Muscle of leg (tissue), 3 donors: ENCODE measurements at regions not wholly inside any gene's neighbourhood (a gene's known extent, or its start where the extent isn't known, plus 50 kb on each side); places are given as distances from the start of the nearest gene placed in this dataset.

Experiments used
- DNase-seq: peaks from one replicate; pipeline ENCODE4 v3.0.0; 2013
- H3K27ac ChIP-seq: one replicate; pipeline ENCODE4 v1.5.1; 2013; ENCODE audit warnings: mild to moderate bottlenecking, low read length, control low read depth
- H3K27me3 ChIP-seq: one replicate; pipeline ENCODE4 v1.6.1; 2013; ENCODE audit warnings: low read length; ENCODE audit not compliant: control insufficient read depth, insufficient read depth
- H3K36me3 ChIP-seq: one replicate; pipeline ENCODE4 v1.6.1; 2013; ENCODE audit warnings: low read length; ENCODE audit not compliant: control insufficient read depth, insufficient read depth
- H3K4me1 ChIP-seq: one replicate; pipeline ENCODE4 v1.6.1; 2013; ENCODE audit warnings: low read length; ENCODE audit not compliant: control insufficient read depth, insufficient read depth
- H3K4me3 ChIP-seq: one replicate; pipeline ENCODE4 v1.5.1; 2013; ENCODE audit warnings: low read length, control low read depth
- H3K9me3 ChIP-seq: replicated peaks from 2 replicates; pipeline ENCODE4 v1.6.1; 2013; ENCODE audit warnings: low read depth, low read length; ENCODE audit not compliant: control insufficient read depth
- WGBS: methylation state at CpG from one replicate; pipeline ENCODE4 v1.1.5; 2013; ENCODE audit warnings: missing lambda C conversion rate; ENCODE audit not compliant: insufficient coverage; 5-methylcytosine and 5-hydroxymethylcytosine counted together

DNA sequence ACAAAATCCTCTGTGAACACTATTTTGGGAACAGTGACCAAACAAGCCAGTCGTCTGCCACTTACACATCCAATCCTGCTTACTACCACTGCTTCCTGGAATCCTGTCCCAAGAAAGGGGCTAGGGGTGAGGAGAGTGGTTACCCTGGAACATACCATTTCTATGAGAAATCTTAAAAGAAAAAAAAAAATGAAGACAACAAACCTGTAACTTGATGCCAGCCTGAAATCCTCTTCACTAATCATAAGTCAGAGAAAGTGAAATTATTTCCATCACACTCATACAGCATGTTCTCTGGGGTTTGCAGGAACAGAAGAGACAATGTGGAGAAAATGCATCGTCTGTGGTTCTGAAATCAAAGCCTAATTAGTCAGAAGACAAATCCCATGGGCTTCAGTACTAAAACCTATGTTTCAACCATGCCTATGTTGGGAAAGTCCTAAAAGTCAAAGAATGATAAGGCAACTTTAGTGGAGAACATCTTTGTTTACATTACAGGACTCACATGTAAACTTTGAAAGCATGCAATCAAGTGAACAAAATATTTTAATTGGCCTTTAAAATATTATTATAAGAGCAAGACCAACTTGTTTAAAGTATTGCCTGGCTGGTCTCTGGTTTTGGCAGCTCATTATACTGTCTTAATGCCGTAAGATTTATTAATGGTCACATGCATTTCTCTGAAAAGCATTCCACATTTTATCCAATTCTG lies 220.7 kb downstream of the LTN1 start:
- DNase-seq, result no peak
- Histone ChIP-seq H3K9me3 (no peaks in the 10 kb centered on the region), H3K4me3 (no peak overlapping the region), H3K4me1 (no peaks in the 10 kb centered on the region), H3K36me3 (no peaks in the 10 kb centered on the region), H3K27me3 (no peaks in the 10 kb centered on the region), H3K27ac (no peak overlapping the region)
- no CpG with 5 or more reads among the region's 3 CpGs for WGBS

DNA sequence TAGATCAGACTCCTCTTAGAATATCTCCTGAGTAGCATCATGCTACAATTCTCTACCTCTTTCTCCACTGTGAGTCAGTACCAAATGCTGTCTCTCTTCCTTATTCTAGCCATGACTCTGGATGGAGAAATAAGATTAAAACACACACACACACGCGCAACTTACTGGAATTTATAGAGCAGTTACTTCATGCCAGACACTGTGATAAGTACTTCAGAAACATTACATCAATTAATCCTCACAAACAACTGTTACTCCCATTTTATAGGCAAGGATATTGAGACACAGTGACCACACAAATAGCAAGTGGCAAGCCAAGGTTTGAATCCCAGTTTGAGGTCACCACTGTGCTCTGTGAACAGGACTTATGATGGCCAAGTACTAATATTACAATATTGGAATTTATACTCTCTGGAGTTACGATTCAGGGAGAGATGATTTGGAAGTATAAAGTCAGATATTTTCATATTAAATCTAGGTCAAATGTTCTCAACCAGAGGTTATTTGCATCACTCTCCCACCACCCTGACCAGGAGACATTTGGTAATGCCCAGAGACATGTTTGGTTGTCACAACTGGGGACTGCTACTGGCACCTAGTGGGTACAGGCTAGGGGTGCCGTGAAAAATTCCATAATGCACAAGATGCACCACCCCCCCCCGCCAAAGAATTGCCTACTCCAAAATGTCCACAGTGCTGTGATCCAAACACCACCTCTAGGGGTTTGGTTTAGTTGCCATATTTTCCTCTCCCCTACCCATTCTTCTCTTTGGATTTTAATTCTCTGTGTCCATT lies 221.6 kb downstream of the LTN1 start:
- no peak for DNase-seq
- Histone ChIP-seq H3K4me1 (no peaks in the 10 kb centered on the region), H3K27ac (no peak overlapping the region), H3K4me3 (no peak overlapping the region), H3K9me3 (no peaks in the 10 kb centered on the region), H3K27me3 (no peaks in the 10 kb centered on the region), H3K36me3 (no peaks in the 10 kb centered on the region)
- no CpG with 5 or more reads among the region's 5 CpGs for WGBS

DNA sequence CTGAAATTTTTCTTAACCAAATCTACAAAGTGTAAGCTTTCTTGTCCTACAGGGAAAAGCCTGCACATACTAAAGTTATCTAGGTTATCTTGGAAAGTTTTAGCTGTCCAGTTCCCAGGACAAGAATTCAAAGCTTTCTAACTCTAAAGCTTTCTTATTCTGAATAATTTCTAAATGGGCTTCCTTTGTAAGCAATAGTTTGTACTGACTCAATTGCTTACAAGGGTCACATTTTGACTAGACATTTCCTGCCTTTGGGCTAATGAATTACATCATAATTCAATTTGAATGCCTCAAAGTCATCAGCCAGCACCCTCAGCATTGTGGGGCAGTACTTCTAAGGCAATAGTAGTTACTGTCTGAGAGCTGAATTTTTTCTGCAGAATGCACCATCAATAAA lies 223.0 kb downstream of the LTN1 start:
- no peak overlapping the region for H3K4me3 ChIP-seq
- peaks cover 3% of the 10 kb centered on the region for H3K9me3 ChIP-seq
- H3K36me3 ChIP-seq, result no peaks in the 10 kb centered on the region
- DNase-seq, result no peak
- H3K27ac ChIP-seq, result no peak overlapping the region
- no peaks in the 10 kb centered on the region for H3K4me1 ChIP-seq
- no peaks in the 10 kb centered on the region for H3K27me3 ChIP-seq

- Histone ChIP-seq H3K27ac (no peak overlapping the region), H3K36me3 (no peaks in the 10 kb centered on the region), H3K9me3 (peaks cover 3% of the 10 kb centered on the region), H3K27me3 (no peaks in the 10 kb centered on the region), H3K4me1 (no peaks in the 10 kb centered on the region), H3K4me3 (no peak overlapping the region)
- DNase-seq, result no peak
Observed at GRCh38 chr21:28768753-28769152, 223.9 kb downstream of the LTN1 start.

DNA sequence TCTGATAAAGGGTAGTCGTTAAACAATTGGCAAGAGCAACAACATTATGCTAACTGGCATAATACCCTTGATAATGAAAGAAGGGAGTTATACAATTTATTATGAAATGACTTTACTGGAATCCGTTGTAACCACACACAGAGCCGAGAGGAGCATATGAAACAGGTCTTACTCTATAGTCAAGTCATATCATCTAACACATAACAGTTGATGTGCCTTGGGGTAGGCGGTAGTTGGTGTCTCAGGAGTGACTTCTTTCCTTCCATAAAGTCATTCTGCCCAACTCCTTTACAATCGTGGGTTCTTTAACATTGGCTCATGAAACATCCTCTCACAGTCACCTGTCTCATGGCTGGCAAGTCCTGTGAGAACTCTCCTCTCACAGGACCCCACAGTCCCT lies 225.2 kb downstream of the LTN1 start:
- H3K4me3 ChIP-seq, result no peak overlapping the region
- no peak for DNase-seq
- H3K27ac ChIP-seq, result no peak overlapping the region
- 93% methylated on average over 2 of the region's 5 CpGs for WGBS
- H3K36me3 ChIP-seq, result no peaks in the 10 kb centered on the region
- no peaks in the 10 kb centered on the region for H3K4me1 ChIP-seq
- H3K9me3 ChIP-seq, result peaks cover 3% of the 10 kb centered on the region
- no peaks in the 10 kb centered on the region for H3K27me3 ChIP-seq

DNA sequence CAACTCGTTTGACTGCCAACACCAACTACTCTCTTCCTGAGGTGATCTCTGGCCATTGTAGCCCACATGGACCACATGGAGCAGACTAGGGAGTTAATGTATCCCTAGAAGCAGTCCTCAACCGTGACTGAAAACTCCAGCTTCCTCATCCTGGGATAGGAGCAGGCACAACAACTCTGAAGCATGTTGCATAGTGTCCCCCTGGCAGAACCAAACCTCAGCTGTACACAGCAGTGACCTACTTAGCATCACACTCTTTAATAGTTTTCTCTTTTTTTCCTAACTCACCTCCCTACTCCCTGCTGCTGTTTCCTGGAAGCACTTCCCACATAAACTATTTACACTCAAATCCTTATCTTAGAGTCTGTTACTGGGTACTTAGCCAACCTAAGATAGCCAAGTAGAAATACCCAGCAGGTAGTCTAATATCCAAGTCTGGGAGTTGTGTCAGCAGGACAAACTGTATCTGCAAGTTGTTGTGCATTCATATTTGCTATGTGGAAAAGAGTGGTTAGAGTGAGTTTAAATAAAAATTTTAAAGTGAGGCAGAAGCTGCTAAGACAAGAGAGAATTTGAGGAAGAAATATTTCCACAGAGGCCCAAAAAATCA lies 228.8 kb downstream of the LTN1 start:
- H3K36me3 ChIP-seq, result no peaks in the 10 kb centered on the region
- no peaks in the 10 kb centered on the region for H3K4me1 ChIP-seq
- no peak overlapping the region for H3K27ac ChIP-seq
- no peak overlapping the region for H3K4me3 ChIP-seq
- no peaks in the 10 kb centered on the region for H3K27me3 ChIP-seq
- H3K9me3 ChIP-seq, result peaks cover 3% of the 10 kb centered on the region
- WGBS, result 22% methylated on average over 1 of the region's 2 CpGs
- DNase-seq, result no peak

GRCh38 chr21:28762357-28762735 lies 230.3 kb downstream of the LTN1 start:
- no peak for DNase-seq
- Histone ChIP-seq H3K27me3 (no peaks in the 10 kb centered on the region), H3K4me3 (no peak overlapping the region), H3K9me3 (peaks cover 3% of the 10 kb centered on the region), H3K36me3 (no peaks in the 10 kb centered on the region), H3K27ac (no peak overlapping the region), H3K4me1 (no peaks in the 10 kb centered on the region)
- WGBS, result no CpG with 5 or more reads among the region's 1 CpG

DNA sequence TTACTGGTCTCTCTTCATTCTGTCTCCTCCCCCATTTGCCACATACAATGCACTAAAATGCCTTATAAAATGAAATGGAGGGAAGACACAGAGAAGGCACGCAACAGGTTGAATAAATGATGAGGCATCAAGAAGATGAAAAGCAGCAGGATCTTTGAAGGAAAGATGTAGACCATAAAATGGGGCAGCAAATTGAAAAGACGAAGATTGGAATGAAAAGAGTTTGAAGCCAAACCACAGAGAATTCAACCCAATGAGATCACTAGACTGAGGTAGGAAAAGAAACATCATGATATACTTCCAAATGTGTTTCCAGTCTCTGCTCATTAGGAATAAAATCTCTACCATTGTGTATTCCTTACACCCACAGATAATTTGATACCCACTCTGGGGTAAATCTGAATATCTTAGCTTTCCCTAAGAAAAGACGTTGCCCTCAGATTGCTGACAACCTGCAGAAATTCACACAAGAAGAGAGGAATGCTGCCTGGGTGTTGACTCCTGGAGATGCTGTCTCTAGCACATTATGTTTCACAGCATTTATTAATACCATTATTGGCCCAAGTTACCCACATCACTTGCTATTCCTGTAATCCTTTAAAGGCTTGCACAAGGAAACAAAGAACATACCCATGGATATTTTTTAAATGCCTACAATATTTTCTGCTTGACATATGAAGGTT lies 230.9 kb downstream of the LTN1 start:
- H3K27ac ChIP-seq, result no peak overlapping the region

GRCh38 chr21:28758883-28759242 lies 233.8 kb downstream of the LTN1 start:
- Histone ChIP-seq H3K27ac (no peak overlapping the region), H3K9me3 (no peaks in the 10 kb centered on the region), H3K36me3 (no peaks in the 10 kb centered on the region), H3K4me3 (no peak overlapping the region), H3K4me1 (peaks cover 3% of the 10 kb centered on the region), H3K27me3 (no peaks in the 10 kb centered on the region)
- WGBS, result 83% methylated on average over 1 of the region's 1 CpG
- DNase-seq, result no peak

More for the DNA sequence above, 230.9 kb downstream of the LTN1 start:
- DNase-seq, result no peak
- H3K4me1 ChIP-seq, result no peaks in the 10 kb centered on the region
- no peak overlapping the region for H3K4me3 ChIP-seq
- H3K36me3 ChIP-seq, result no peaks in the 10 kb centered on the region
- peaks cover 3% of the 10 kb centered on the region for H3K9me3 ChIP-seq
- H3K27me3 ChIP-seq, result no peaks in the 10 kb centered on the region
- 40% methylated on average over 1 of the region's 3 CpGs for WGBS
